GM12892 (cell line): ENCODE measurements at regions not wholly inside any gene's neighbourhood (a gene's known extent, or its start where the extent isn't known, plus 50 kb on each side); places are given as distances from the start of the nearest gene placed in this dataset.

Source experiments
- POLR2A ChIP-seq: IDR thresholded peaks from 2 replicates; pipeline ENCODE4 v1.6.1; 2011; ENCODE audit warnings: low read depth, low read length, control low read depth
- POLR2AphosphoS5 ChIP-seq: IDR thresholded peaks from 2 replicates; pipeline ENCODE4 v1.6.1; 2011; ENCODE audit warnings: low read depth, low read length, control low read depth

DNA sequence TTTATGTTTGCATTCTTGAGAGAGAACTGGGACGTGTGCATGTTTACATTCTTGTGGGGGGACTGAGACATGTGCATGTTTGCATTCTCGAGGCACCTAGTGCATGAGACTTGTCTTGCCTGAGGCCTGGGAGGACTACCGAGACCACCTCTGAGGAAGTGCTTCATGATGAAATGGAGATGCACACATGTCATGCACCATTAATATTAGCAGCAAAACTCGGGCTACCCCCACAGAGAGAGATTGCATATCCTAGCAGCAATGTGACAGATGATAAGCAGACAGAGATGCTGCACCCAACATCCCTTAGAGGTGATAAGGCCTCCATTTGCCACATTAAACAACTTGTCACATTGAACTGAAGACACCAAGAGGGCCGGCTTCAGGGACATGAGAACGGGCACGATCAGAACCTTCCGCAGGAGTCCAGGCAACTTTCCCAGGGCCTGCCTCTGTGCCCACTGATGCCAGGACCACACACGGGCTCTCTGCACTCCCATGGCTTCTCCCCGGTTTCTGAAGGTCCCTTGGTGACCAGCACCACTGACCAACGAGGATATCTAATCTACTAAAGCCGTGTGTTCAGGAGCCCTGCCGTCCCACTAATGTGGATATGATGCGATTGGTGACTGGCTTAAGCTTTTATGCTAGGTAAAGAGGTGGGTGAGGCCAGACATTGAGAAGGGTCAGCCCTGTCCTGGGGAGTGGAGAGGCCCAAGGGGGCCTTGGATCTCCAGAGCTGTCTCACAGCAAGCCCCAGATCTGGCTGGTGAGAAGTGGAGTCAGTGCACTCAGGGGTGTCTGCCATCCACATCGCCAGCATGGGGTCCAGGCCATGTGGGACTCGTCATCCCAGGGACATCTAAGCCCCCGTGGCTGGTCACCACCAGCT lies 208.3 kb downstream of the NDUFA10 start:
- TF ChIP-seq POLR2A (no peak), POLR2AphosphoS5 (no peak)
